GM18861 (cell line): ENCODE measurements at regions not wholly inside any gene's neighbourhood (a gene's known extent, or its start where the extent isn't known, plus 50 kb on each side); places are given as distances from the start of the nearest gene placed in this dataset.

Experiments
- ATAC-seq: cut with Tn5 transposase; IDR thresholded peaks from one replicate; pipeline ENCODE4 v1.9.1; 2021; ENCODE audit not compliant: unreplicated experiment

DNA sequence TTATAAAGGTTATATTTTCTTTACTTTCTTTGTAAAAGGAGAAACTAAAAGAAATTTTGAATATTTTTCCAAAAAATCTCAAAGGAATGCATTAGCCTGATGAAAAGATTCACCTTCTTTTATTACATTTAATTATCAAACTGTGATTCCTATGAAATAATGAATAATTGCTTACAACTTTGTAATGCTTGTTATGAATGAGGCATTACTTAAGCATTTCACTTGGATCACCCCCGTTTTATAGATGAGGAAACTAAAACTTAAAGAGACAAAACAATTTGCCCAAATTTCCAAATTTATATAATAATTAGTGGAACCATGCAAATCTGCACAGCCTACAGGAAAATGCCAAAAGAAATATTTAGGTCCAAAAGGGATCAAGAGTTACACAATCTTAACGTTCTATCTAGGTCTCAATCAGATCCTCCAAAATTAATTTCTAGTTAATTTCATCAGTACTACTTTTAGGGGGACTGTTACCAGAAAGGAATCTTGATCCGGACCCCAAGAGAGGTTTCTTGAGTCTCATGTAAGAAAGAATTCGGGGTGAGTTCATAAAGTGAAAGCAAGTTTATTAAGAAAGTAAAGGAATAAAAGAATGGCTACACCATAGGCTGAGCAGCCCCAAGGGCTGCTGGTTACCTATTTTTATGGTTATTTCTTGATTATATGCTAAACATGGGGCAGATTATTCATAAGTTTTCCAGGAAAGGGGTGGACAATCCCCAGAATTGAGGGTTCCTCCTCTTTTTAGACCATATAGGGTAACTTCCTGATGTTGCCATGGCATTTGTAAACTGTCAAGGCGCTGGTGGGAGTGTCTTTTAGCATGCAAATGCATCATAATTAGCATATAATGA, 288.0 kb downstream of the ADGB start:
- ATAC-seq: no peak

DNA sequence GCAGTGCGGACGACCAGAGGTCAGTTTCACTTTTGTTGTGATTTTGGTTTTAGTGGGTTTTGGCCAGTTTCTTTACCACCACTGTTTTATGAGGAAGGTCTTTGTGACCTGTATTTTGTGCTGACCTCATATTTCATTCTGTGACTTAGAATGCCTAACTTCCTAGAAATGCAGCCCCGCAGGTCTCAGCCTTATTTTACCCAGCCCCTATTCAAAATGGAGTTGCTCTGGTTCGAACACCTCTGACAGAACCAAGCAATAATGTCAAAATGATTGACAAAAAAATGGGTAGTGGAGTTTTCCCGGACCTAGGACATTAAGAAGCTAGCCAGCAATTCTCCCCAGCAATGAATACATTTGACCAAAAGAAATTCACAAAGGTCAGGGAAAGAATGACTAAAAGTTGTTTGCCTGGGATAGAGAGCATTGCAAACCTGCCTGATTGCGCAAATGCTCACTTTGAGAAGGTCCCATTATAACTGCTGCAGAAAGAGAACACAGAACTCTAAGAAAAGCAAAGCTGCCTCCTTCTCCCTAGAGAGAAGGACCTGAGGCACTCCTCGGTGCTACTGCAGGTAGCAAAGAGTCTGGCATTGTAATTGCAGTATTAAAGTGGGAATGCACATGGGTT, 288.8 kb downstream of the ADGB start:
- ATAC-seq: no peak

DNA sequence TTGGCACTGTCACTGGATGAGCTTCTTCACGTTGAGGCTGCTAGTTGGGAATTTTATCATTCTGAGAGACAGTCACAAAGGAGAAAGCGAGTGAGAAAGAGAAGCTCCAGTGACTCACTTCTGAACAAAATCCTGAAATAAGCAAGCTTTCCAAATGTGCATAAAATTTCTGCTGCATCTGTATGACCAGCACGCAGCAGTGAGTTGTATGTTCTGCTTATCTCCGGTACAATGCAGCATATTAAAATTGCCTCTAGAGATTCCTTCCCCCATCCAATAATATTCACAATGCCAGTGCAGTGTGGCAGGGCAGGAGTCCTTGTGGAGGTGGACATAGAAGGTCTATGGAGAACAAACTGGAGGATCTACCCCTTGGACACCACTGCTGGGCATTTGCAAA, 290.5 kb downstream of the ADGB start:
- no peak for ATAC-seq

DNA sequence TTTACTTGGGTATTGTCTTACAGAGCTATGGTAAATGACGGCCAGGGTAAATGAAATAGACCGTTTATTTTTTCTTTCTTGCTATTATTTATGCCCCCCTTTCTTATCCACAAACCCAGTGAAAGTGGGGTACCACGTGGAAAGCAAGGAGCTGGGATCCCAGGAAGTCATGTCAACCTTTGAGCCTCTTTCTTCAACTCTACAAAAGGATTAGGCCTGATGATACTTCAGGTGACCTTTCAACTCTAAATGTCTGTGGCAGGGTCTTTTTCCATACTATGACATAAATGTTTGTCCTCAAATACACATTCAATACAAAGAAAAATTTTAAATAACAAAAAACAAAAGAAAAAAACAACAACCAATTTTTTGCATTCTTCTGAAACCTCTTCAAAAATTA, 291.4 kb downstream of the ADGB start:
- ATAC-seq: no peak

DNA sequence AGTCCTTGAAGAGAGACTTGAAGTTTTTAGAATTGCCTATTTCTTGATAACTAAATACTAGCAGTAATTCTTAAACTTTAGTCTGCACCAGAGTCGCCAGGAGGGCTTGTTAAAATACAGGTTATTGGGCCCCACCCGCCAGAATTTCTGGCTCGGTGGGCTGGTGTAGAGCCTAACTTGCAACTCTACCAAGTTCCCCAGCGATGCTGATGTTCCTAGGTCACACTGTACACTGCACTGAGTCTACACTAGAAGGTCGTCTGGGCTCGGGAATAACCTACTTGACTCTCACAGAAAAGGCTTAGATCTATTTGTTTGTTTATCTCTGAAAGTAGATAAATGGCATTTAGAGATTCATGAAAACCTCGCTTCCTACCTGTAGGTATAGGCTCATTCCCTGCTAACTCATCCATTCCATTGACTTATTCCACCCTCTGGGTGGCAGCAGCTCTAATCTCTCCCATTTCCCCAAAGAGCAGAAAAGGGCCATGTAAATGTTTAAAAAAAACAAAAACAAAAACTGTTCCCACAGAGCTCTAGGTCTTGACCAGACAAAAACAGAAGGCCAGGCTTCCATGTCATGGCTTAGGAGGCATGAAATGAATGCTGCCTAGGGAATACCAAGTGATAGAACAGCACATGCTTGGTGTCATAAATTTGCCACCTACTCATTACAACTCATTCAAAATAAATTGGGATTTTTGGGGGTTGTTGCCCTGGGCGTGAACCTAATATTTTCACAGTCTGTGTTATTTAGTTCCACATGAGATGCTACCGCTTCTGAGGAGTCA, 292.1 kb downstream of the ADGB start:
- ATAC-seq: no peak

DNA sequence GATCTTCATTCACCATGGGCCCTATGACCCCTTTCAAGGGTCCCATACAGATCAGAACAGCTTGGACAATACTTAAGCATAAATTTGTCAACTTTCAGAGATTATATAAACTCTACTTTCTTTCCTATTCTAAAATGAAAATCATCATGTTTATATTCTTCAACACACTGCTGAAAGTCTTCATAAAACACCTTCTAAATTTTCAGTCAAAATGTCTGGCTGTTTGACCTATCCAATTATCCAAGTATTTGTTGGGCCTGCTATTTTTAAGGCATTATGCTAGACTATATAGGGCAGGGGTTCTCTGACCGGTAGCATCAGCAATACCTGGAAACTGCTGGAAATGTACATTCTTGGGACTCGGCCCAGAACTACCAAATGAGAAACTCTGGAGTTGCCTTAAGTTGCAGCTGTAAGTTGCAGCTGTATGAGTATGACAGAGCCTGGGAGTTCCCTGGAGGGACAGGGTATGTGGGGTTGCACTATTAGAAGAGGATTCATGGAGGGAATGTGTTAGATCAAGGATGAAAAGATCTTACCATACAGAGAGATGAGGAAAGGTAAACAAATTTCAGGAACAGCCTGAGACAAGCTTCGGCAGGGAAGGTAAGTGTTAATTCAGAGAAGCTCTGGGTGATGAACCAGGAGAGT, 293.0 kb downstream of the ADGB start:
- no peak for ATAC-seq

DNA sequence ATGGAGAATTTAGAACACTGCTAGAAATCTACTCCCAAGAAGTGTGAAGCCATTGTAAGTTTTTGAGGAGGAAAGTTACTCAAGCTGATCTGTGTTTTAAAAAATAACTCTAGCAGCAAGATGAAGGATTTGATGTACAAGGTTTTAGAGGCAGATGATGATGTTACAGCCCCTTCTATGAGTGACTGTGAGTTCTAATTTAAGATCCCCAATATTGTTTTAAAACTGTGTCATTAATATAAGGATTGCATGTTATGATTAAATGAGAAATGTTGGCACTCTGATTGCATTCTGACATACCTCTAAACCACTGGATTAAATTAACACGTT, 293.5 kb downstream of the ADGB start:
- ATAC-seq: no peak

DNA sequence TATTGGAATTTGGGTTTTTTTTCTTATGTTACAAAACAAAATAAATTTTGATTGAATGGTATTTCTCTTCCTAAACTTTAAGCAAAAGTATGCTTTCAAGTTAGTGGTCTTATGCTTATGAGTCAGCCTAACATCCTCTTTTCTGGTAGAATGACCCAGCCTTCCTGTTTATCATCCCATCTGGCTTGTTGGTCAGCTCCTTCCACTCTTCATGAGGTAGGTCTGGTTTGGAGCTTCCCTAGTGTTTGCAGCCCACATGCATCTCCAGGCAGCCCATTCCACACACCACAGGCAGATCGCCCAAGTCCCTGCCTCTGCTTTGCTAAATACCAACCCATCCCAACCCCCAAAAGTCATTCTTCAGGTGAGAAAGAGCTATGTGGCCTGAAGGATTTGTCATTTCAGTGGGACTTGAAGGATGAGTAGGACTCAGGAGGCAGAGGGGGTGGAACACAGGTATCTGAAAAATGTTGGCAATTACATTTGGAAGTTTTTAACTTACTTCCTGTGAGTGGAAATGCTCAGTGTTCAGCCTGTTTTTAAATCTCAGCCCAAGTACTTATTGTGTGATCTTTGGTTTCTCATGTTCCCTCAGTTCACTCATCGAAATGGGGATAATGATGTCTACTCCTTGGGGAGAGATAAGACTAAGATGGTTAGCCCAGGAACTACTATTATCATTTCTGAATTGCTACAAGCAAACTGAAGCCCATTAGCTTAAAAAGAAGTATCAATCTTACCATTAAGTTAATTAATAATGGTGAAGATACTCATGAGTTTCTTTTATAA, 294.0 kb downstream of the ADGB start:
- no peak for ATAC-seq

DNA sequence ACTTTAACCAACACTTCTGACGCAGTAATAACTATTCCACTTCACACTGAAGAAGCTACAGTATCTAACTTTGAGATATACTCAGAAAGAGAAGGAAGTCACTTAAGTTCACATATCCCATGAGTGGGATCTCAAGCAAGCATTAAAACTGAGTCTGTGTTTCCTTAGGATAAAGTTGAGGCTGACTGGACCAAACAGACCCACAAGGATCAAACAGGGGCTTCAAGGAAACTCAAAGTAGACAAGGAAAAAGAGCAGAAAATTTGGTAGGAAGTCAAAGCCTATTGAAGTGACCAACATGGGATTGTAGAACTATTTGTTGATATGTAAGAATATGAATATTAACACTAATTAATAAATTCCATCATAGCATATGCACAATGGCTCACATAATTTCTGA, 294.9 kb downstream of the ADGB start:
- ATAC-seq: no peak

DNA sequence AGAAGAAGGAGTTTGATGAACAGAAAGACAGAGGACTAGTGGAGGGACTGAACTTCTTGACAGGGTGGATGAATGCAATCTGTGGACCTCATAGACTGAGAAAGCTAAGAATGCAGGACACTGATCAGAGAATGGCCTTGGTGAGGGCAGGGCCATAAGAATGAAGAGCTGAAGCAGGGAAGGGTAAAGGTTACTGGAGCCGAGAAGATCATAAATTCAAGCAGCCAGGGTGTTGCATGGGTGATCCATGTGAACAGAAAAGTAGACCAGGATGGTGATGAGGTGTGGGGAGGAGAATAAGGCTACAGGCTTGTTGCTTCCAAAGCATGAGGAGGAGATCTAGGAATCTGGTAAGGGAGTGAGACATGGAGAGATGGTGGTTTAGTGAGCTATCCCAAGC, 295.9 kb downstream of the ADGB start:
- ATAC-seq: no peak

DNA sequence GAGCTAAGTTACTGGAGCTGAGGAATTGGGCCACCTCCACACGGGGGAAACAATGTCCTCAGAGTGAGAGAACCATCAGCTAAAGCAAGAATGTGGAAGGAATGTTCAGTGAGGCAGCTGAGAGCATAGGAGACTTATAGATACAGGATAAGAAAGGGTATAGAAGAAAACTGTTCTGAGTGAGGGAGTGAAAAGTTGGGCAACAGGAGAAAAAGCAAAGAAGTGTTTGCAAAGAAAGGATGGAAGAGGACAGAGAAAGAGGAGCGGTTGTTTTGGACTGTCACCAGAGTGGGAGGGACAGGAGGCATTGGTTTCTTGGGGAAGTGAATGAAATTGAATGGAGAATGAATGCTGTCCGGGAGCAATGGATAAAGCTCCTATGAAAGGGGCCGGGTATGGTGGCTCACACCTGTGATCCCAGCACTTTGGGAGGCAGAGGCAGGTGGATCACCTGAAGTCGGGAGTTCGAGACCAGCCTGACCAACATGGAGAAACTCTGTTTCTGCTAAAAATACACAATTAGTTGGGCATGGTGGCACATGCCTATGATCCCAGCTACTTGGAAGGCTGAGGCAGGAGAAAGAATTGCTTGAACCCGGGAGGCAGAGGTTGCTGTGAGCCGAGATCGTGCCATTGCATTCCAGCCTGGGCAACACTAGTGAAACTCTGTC, 296.5 kb downstream of the ADGB start:
- ATAC-seq: no peak

DNA sequence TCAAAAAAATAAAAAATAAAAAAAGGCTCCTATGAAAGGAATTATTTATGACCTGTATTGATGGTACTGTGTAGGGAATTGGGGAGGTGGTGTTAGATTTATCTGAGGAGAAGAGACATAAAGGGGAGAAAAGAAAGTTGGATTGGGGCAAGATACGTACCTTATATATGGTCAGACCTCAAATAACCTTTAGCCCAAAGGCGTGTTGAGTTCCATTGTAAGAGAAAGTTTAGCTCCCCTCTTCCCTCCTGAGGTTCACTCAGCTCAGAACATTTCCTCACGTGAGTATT, 296.9 kb downstream of the ADGB start:
- ATAC-seq: no peak

DNA sequence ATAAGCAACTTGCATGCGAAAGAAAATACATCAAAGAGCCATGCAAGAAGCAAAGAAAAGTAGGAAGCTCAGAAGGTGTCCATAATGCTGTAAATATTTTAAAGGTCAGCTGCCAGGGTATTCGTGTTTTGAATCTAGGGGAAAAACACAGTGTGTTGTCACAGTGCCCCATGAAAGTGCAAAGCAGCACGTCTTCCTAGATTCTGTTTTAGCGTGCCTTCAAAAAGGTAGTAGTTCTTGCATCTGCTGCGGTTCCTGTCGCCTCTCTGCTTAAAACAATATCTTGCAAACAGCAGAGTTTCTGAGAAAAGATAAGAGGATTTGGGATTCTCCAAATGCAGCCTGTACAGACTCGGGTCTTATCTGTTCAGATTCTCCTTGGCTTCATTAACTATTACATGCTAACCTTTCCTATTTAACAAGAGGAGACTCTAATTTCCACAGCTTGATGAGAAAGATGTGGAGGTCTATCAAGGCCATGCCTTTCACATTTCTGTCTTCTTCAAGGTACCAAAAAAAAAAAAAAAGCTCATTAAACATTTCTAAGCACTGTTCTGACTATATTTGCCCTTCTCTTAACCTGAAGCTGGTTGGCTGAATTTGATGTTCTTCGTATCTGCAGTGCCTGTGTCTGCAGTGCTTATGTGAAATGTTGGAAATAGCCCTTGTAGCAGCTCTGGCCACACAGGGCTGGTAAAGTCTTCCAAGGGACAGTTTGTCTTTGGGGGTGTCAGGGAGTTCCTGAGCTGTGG, 297.5 kb downstream of the ADGB start:
- ATAC-seq: no peak

DNA sequence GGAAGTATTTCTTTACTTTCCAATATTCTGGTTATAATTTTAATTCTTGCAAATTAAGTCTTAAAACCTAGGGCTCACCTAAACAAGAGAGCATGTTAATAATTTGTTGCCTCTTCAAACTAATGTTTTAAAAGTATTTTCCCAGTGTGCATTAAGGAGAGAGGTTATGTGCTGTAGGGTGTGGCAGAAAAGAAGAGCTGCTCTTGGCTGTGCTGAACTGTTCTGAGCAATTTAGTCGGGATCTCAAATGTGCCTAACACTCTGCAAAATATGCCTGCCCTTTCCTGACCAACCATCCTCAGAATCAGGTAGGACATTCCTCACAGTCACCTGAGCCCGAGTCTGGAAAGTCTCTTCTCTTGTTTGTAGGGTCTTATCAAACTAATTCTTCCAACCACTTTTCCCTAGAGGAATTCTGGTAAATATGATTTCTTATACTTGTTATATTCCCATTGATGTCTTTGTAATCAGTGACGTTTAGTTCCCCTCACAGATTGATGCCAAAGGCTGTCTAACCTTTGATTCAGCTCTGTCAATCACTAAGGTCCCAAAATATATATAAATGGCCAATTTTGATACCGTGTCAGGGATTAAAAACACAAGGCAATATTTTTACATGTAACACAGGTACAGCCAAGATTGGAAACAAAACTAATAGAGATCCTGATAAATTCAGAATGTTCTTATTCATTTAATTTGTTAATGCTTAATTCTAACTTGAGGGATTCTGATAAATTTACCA, 298.4 kb downstream of the ADGB start:
- ATAC-seq: no peak

DNA sequence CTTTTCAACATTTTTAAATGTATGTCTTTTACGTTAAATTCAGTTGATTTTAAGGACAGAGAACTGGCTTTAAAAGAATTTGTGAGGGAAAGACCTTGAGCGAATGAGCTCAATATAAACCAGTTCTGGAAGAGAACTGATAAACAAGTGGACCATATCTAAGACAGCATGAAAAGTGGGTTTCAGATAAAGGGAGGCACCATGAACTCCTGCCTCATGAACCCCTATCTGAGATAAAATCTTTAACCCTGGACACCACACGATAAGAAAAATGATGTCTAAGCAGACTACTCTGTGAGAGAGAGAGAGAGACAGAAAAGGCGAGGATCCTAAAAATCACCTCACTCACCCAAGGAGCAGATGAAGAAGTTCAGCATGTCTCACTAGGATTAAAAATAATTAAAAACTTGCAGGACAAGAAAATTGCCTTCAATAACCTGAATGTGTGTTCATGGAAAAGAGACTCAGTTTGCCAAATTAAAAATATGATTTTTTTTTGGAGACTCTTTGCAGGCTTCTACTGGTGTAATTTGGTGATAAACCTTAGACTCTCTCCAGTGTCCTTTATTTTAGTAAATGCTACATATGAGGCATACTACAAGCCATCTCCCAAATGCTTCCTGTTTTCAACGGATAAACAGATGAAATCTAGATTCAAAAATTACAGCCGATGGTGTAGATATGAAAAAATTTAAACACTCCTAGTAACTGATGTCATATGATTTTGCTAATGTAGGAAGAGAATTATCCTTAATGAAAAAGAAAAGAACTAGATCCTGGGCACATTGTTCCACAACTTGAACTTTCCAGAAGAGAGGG, 299.5 kb downstream of the ADGB start:
- no peak for ATAC-seq

DNA sequence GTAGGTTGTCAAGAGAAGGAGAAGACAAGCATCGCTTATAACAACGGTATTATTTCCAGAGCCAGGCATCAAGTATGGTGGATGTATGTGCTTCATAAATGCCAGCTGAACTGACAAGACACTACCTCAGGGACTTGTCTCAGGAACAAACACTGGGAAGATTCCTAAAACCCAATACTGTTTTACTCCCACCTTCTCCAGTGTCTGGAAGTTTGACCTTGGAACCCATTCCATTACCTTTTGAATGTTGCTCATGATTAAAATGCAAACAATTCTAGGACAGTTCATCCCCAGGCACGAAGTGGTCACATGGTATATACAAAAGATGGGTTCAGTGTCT, 300.1 kb downstream of the ADGB start:
- ATAC-seq: no peak

DNA sequence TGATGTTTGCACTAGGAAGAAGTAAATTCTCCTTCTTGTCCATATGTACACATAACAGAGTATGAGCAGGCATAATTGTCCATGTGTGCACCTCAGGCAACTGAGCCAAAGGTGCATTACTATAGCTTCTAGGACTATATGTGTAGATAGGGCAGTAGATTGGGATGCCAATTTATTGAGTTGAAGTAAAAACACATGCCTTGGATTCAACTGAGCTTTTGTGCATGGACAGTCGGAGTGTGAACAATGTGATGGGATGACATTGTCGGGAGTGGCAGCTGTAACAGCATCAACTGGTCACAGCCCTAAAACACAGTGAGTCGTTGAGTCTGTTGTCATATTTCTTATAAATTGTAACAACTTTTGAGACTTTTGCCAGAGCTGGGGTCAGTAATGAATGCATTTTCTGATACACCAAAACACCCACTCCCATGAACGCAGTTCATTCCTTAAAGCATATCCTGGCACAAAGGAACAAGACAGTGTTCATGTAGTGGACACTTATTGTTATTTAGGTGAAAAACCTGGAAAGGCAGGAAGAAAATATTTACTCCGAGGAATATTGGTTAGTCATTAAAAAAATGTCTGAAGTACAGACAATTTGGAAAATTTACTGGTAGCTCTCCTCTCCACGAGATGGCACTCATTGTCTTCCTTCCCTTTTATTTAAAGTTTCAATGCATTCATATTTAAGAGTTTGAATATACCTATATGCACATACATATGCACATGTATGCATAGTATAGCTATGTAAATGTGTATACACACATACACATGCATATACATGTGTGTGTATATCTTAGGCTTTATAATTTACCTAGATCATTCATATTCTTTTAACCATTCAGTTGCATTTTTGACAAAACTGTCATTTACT, 302.0 kb upstream of the STXBP5 start:
- ATAC-seq: no peak
